OCI-LY1 (cell line): ENCODE measurements at regions not wholly inside any gene's neighbourhood (a gene's known extent, or its start where the extent isn't known, plus 50 kb on each side); places are given as distances from the start of the nearest gene placed in this dataset.

Source experiments
- H2AFZ ChIP-seq: fragments of 200-600 bp; sonication (generic), shearing (Covaris generic); 2 replicates; pipeline ENCODE4 v1.6.0; 2014; ENCODE audit warnings: antibody characterized with exemption, mild to moderate bottlenecking, low read length
- H3F3A ChIP-seq: fragments of 200-600 bp; sonication (generic), shearing (Covaris generic); 2 replicates; pipeline ENCODE4 v1.6.0; 2014; ENCODE audit warnings: mild to moderate bottlenecking, antibody characterized with exemption, low read length, moderate library complexity; ENCODE audit not compliant: insufficient read depth
- H3K27ac ChIP-seq: fragments of 200-600 bp; sonication (generic); 2 replicates; pipeline ENCODE4 v1.5.1; 2014; ENCODE audit warnings: low read length, mixed run types, mild to moderate bottlenecking, low read depth; ENCODE audit not compliant: poor library complexity, severe bottlenecking
- H3K27me3 ChIP-seq: fragments of 200-600 bp; sonication (generic); 2 replicates; pipeline ENCODE4 v1.6.0; 2014; ENCODE audit warnings: antibody characterized with exemption, mild to moderate bottlenecking, low read length, moderate library complexity; ENCODE audit not compliant: insufficient read depth
- H3K36me3 ChIP-seq: fragments of 200-600 bp; sonication (generic); 2 replicates; pipeline ENCODE4 v1.6.1; 2014; ENCODE audit warnings: mild to moderate bottlenecking, antibody characterized with exemption, low read length, moderate library complexity, mixed read lengths; ENCODE audit not compliant: insufficient read depth
- H3K4me1 ChIP-seq: fragments of 200-600 bp; sonication (generic); 2 replicates; pipeline ENCODE4 v1.5.1; 2014; ENCODE audit warnings: mild to moderate bottlenecking, low read length, moderate library complexity; ENCODE audit not compliant: insufficient read depth, severe bottlenecking
- H3K4me2 ChIP-seq: fragments of 200-600 bp; sonication (generic), shearing (Covaris generic); 2 replicates; pipeline ENCODE4 v1.6.1; 2014; ENCODE audit warnings: low read length
- H3K4me3 ChIP-seq: fragments of 200-600 bp; sonication (generic); 2 replicates; pipeline ENCODE4 v1.5.1; 2014; ENCODE audit warnings: low read length, low read depth, mild to moderate bottlenecking, mixed read lengths; ENCODE audit not compliant: poor library complexity, severe bottlenecking
- H3K79me2 ChIP-seq: fragments of 200-600 bp; shearing (Covaris generic); 2 replicates; pipeline ENCODE4 v1.6.1; 2016; ENCODE audit warnings: mixed run types, low read length, mixed read lengths; ENCODE audit not compliant: insufficient read depth
- H3K9ac ChIP-seq: fragments of 200-600 bp; sonication (generic), shearing (Covaris generic); 2 replicates; pipeline ENCODE4 v1.6.1; 2014; ENCODE audit warnings: mild to moderate bottlenecking, low read length, mixed read lengths
- H3K9me2 ChIP-seq: fragments of 200-600 bp; sonication (generic), shearing (Covaris generic); 2 replicates; pipeline ENCODE4 v1.6.1; 2014; ENCODE audit warnings: low read depth, mild to moderate bottlenecking, low read length, mixed read lengths
- H3K9me3 ChIP-seq: fragments of 200-600 bp; shearing (Covaris generic); 2 replicates; pipeline ENCODE4 v1.6.1; 2014; ENCODE audit warnings: low read length, mixed read lengths
- H4K20me1 ChIP-seq: fragments of 200-600 bp; sonication (generic), shearing (Covaris generic); 2 replicates; pipeline ENCODE4 v1.6.0; 2016; ENCODE audit warnings: mild to moderate bottlenecking, low read length; ENCODE audit not compliant: insufficient read depth
- EZH2 ChIP-seq: fragments of 200-600 bp; sonication (generic), shearing (Covaris generic); IDR thresholded peaks from 2 replicates; pipeline ENCODE4 v1.8.0; 2017; ENCODE audit warnings: borderline replicate concordance, mixed run types, mild to moderate bottlenecking, antibody characterized with exemption, low read length, moderate library complexity, mixed read lengths
- TF ChIP-seq, protein P1 (sequence below): fragments of 200-600 bp; sonication (generic), shearing (Covaris generic); IDR thresholded peaks from 2 replicates; pipeline ENCODE4 v1.5.1; 2017; ENCODE audit warnings: mild to moderate bottlenecking, antibody characterized with exemption, low read length, moderate library complexity, mixed read lengths

DNA sequence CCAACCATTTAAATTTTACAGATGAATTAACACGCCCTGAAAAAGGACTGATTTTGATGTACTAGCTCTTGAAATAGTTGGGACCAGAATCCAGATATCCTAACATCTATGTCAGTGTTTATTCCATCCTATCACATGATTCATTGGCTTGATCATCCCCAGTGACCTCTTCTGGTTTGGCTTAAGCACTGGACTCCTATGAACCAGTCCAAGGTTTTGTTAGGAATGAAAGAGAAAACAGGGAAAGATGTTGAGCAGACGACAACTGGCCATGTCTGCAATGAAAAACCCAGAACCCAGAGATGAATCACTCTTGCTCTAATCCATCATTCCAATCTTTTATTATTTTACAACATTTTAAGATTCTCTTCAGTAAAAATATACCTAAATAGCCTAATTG is 1080.9 kb downstream of the SORCS1 start:
- Histone ChIP-seq H3K4me3 (no peak overlapping the region), H3K36me3 (no peaks in the 10 kb centered on the region), H3K4me1 (no peaks in the 10 kb centered on the region), H3K9me3 (no peaks in the 10 kb centered on the region), H2AFZ (no peak overlapping the region), H3K4me2 (no peak overlapping the region), H3K9me2 (no peaks in the 10 kb centered on the region), H3K27ac (no peak overlapping the region), H3K27me3 (no peaks in the 10 kb centered on the region), H3F3A (no peaks in the 10 kb centered on the region), H3K79me2 (no peaks in the 10 kb centered on the region), H3K9ac (no peak overlapping the region), H4K20me1 (no peaks in the 10 kb centered on the region)
- no peak for TF ChIP-seq EZH2
- TF ChIP-seq, protein P1, sequence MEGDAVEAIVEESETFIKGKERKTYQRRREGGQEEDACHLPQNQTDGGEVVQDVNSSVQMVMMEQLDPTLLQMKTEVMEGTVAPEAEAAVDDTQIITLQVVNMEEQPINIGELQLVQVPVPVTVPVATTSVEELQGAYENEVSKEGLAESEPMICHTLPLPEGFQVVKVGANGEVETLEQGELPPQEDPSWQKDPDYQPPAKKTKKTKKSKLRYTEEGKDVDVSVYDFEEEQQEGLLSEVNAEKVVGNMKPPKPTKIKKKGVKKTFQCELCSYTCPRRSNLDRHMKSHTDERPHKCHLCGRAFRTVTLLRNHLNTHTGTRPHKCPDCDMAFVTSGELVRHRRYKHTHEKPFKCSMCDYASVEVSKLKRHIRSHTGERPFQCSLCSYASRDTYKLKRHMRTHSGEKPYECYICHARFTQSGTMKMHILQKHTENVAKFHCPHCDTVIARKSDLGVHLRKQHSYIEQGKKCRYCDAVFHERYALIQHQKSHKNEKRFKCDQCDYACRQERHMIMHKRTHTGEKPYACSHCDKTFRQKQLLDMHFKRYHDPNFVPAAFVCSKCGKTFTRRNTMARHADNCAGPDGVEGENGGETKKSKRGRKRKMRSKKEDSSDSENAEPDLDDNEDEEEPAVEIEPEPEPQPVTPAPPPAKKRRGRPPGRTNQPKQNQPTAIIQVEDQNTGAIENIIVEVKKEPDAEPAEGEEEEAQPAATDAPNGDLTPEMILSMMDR, result no peak

DNA sequence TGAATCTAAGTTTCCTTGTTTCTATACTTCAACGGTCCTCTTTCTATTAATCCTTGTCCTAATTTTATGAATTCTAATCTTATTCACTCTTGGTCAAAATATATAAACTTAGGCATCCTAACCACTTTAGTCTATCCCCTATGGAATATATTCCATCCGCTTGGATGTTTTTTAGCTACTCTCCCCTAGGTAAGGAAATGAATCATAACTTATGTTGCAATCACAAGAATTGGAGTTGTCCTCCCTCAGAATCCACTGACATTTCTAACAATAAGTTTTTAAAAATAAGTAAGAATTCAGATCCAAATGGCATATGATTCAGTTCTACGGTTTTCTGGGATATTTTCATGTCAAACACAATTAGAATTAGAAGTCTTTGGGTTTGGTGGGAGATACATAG is 1081.6 kb downstream of the SORCS1 start:
- H2AFZ ChIP-seq, result no peak overlapping the region
- H3K36me3 ChIP-seq, result no peaks in the 10 kb centered on the region
- no peaks in the 10 kb centered on the region for H3K9me3 ChIP-seq
- no peak overlapping the region for H3K9ac ChIP-seq
- no peak overlapping the region for H3K4me2 ChIP-seq
- no peak for TF ChIP-seq EZH2
- TF ChIP-seq, protein P1, result no peak
- H3F3A ChIP-seq, result no peaks in the 10 kb centered on the region
- no peaks in the 10 kb centered on the region for H3K9me2 ChIP-seq
- no peaks in the 10 kb centered on the region for H3K79me2 ChIP-seq
- no peak overlapping the region for H3K4me3 ChIP-seq
- no peak overlapping the region for H3K27ac ChIP-seq
- no peaks in the 10 kb centered on the region for H3K27me3 ChIP-seq
- H3K4me1 ChIP-seq, result no peaks in the 10 kb centered on the region
- H4K20me1 ChIP-seq, result no peaks in the 10 kb centered on the region

DNA sequence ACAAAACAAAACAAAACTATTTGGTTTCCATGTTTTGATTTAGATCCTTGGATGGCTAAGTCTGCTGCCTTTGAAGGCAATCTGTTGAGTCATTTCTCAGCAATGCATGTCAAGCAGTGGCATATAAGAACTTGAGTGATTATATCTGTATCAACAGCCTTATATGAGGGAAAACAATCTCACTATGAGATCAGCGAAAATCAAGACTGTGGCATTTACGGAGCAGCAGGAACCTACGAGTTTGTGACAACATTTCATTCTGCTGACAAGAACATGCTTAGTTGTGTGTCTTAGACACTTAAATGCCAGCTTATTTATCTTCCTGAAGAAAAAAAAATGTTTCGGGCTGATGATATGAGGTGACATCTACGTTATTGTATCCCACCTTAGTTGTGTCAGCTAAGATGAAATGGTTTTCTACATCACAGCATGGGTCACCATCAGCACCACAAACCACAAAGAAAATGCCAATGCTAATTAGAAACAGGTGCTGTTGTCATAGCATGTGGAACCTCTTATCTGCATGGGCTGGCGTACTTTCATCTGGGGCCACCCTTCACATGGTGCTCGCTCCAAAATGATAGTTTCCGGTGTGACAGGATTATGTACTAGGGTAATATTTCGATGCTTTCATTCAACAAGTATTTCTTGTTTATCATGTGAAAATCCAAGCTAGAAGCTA is 1085.5 kb downstream of the SORCS1 start:
- TF ChIP-seq EZH2, result no peak
- TF ChIP-seq, protein P1, result no peak
- Histone ChIP-seq H4K20me1 (no peaks in the 10 kb centered on the region), H3K4me3 (no peak overlapping the region), H3K9me3 (no peaks in the 10 kb centered on the region), H3K27me3 (no peaks in the 10 kb centered on the region), H3K79me2 (no peaks in the 10 kb centered on the region), H3K9ac (no peak overlapping the region), H3K4me2 (no peak overlapping the region), H2AFZ (no peak overlapping the region), H3K36me3 (no peaks in the 10 kb centered on the region), H3K4me1 (no peaks in the 10 kb centered on the region), H3K9me2 (no peaks in the 10 kb centered on the region), H3K27ac (no peak overlapping the region), H3F3A (no peaks in the 10 kb centered on the region)
